Choroid plexus epithelial cell (primary cell): ENCODE measurements at regions not wholly inside any gene's neighbourhood (a gene's known extent, or its start where the extent isn't known, plus 50 kb on each side); places are given as distances from the start of the nearest gene placed in this dataset.

ENCODE experiments used
- DNase-seq: peaks from one replicate; pipeline ENCODE4 v3.0.0-alpha.2; 2010; ENCODE audit warnings: low read depth
- H3K4me3 ChIP-seq: 2 replicates; pipeline ENCODE4 v1.5.1; 2011; ENCODE audit warnings: low read depth, mild to moderate bottlenecking, control low read depth, low read length, moderate library complexity
- TF ChIP-seq, protein P1 (sequence below): conservative IDR thresholded peaks from 2 replicates; pipeline ENCODE4 v1.5.1; 2011; ENCODE audit warnings: low read depth, mild to moderate bottlenecking, control low read depth, inconsistent platforms, low read length, moderate library complexity

DNA sequence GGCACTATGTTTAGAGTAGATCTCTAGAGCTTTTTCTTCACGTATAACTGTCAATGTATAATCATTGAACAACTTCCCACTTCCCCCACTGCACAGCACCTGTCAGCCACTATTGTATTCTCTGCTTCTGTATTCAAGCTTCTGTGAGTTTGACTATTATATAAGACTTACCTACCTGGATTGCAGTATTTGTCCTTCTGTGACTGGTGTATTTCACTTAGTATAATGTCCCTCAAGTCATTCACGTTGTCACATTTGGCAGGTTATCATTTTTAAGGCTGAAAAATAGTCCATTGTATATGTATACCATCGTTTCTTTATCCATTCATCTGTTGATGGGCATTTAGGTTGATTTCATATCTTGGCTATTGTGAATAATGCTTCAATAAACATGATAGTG is 969.5 kb upstream of the B3GALT2 start:
- TF ChIP-seq, protein P1, sequence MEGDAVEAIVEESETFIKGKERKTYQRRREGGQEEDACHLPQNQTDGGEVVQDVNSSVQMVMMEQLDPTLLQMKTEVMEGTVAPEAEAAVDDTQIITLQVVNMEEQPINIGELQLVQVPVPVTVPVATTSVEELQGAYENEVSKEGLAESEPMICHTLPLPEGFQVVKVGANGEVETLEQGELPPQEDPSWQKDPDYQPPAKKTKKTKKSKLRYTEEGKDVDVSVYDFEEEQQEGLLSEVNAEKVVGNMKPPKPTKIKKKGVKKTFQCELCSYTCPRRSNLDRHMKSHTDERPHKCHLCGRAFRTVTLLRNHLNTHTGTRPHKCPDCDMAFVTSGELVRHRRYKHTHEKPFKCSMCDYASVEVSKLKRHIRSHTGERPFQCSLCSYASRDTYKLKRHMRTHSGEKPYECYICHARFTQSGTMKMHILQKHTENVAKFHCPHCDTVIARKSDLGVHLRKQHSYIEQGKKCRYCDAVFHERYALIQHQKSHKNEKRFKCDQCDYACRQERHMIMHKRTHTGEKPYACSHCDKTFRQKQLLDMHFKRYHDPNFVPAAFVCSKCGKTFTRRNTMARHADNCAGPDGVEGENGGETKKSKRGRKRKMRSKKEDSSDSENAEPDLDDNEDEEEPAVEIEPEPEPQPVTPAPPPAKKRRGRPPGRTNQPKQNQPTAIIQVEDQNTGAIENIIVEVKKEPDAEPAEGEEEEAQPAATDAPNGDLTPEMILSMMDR: no peak
- H3K4me3 ChIP-seq: no peak overlapping the region
- DNase-seq: no peak

DNA sequence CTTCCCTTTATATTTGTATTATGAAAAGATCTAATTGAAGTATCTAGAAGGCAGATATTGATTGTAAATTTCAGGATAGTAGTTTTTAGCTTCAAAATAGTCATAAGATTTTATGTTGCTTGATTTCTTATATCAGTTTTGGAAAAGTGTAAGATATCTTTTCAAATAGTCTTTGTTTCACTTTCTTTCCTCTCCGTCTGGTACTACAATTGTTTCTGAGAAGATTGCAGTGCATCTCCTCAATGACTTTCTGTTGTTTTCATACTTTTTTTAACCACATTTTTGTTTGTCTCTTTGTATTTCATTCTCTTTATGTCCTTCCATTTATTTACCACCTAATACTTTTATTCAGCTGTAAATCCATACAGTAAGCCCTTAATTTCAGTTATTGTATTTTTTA is 964.6 kb upstream of the B3GALT2 start:
- H3K4me3 ChIP-seq: no peak overlapping the region
- DNase-seq: no peak
- TF ChIP-seq, protein P1: no peak

DNA sequence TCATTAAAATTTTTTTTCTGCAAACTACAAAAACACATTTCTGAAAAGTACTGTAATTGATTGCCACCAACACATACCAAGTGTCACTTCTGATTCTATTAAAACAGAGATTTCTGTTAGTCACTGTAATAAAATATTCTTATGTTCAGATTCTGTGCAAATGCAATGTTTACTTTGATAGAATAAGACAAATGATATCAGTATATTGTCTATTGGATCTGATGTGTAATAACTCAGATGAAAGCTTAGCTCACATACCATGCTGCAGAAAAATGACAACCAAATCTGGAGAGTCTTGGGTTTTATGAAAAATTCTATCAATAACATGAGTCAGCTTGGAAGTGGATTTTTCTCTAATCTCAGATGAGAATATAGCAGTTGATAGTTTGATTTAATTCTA is 963.8 kb upstream of the B3GALT2 start:
- TF ChIP-seq, protein P1: no peak
- no peak for DNase-seq
- no peak overlapping the region for H3K4me3 ChIP-seq

DNA sequence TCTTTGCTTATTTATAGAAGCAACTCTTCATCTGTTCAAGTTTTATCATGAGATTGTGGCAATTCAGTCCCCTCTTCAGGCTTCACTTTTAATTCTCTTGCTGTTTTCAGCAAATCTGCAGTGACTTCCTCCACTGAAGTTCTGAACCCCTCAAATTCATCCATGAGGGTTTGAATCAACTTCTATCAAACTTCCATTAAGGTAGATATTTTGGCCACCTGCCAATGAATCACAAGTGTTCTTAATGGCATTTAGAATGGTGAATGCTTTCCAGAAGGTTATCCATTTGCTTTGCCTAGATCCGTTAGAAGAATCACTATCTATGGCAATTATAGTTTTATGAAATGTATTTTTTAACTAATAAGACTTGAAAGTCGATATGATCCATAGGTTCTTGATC is 946.7 kb upstream of the B3GALT2 start:
- no peak overlapping the region for H3K4me3 ChIP-seq
- no peak for DNase-seq
- TF ChIP-seq, protein P1: no peak

DNA sequence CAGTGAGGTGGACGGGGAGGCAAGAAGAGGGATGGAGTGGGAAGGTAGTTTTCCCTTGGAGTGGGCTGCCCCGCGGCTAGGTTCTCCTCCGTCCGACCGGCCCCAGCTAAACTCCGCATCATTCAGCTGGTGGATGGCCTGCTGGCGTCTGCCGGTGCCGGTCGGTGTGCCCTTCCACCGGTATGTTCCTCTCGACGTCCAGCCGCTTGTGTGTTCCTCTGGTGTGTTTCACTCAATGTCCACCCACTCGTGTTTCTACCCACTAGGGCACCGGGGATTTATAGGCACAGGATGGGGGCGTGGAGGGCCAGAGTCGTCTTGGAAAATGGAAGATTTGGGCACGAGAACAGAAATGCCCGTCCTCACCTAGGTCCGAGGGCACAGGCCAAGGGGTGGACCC is 931.7 kb upstream of the B3GALT2 start:
- no peak for DNase-seq
- TF ChIP-seq, protein P1: no peak
- H3K4me3 ChIP-seq: no peak overlapping the region

DNA sequence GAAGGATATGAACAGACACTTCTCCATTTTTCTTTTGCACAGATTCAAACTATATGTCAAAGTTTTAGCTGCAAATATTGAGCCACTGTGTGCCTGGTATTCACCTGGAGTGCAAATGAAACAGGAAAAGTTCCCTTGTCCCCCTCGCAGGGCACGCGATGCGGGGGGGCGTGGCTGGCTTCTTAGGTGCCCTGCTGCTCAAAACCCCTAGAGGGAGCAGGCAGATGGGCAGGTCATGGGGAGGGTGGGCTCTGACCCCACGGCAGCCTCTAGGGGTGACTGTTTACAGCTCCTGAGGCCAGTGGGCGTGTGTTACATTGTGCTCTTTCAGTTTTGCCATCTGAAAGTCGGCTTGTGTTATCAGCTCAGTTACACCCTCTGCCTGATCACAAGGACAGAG is 931.2 kb upstream of the B3GALT2 start:
- TF ChIP-seq, protein P1: no peak
- H3K4me3 ChIP-seq: no peak overlapping the region
- DNase-seq: no peak

DNA sequence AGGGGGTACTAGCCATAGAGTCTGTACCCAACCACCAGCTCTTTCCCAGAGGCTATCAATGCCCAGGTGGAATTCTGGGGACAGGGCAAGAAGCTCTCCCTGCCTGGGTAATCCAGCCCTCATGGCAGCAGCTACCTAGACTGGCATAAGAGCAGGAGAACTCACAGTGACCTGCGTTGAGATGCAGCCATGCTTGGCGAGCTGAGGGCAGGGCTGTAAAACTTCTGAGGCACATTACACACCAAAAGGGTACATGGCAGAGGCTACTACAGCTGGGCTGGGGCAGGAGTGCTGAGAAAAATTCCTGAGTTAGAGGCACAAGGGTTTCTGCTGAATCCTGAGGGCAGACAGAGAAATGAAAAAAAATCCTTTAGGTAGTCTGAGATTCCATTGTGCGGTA is 927.9 kb upstream of the B3GALT2 start:
- H3K4me3 ChIP-seq: no peak overlapping the region
- DNase-seq: no peak
- TF ChIP-seq, protein P1: no peak
